ENCODE measurements at regions not wholly inside any gene's neighbourhood (a gene's known extent, or its start where the extent isn't known, plus 50 kb on each side); places are given as distances from the start of the nearest gene placed in this dataset.

GRCh38 chr2:103808814-103809213, 1045.1 kb upstream of the POU3F3 start:
- DNase-seq (no peak), ATAC-seq (ENCODE audit: poor library complexity) (no peak)
- intact Hi-C loops (cut with DNase I) = no loop called here

- intact Hi-C loops (cut with DNase I) = no loop called here
These were observed 1044.5 kb upstream of the POU3F3 start for GRCh38 chr2:103809415-103809814.

GRCh38 chr2:103809941-103810441, 1043.9 kb upstream of the POU3F3 start:
- DNase-seq (no peak), ATAC-seq (ENCODE audit: poor library complexity) (no peak)
- intact Hi-C loops (cut with DNase I) = no loop called here

More at GRCh38 chr2:103809415-103809814, 1044.5 kb upstream of the POU3F3 start:
- DNase-seq = no peak
- no peak for ATAC-seq (ENCODE audit: poor library complexity)

GRCh38 chr2:103810875-103811274, 1043.0 kb upstream of the POU3F3 start:
- intact Hi-C loops (cut with DNase I) = no loop called here
- DNase-seq (no peak), ATAC-seq (ENCODE audit: poor library complexity) (no peak)

GRCh38 chr2:103814016-103814415, 1039.9 kb upstream of the POU3F3 start:
- ATAC-seq (ENCODE audit: poor library complexity) (no peak), DNase-seq (no peak)
- intact Hi-C loops (cut with DNase I) = no loop called here

GRCh38 chr2:103815731-103816130, 1038.2 kb upstream of the POU3F3 start:
- no peak for DNase-seq
- intact Hi-C loops (cut with DNase I) = no loop called here
- no peak for ATAC-seq (ENCODE audit: poor library complexity)

GRCh38 chr2:103817746-103818145, 1036.2 kb upstream of the POU3F3 start:
- intact Hi-C loops (cut with DNase I) = no loop called here

GRCh38 chr2:103818176-103818575, 1035.7 kb upstream of the POU3F3 start:
- ATAC-seq (ENCODE audit: poor library complexity) = no peak
- intact Hi-C loops (cut with DNase I) = no loop called here
- no peak for DNase-seq

More at GRCh38 chr2:103817746-103818145, 1036.2 kb upstream of the POU3F3 start:
- no peak for ATAC-seq (ENCODE audit: poor library complexity)
- no peak for DNase-seq

GRCh38 chr2:103819599-103819998, 1034.3 kb upstream of the POU3F3 start:
- ATAC-seq (ENCODE audit: poor library complexity) (no peak), DNase-seq (no peak)
- intact Hi-C loops (cut with DNase I) = no loop called here

- ATAC-seq (ENCODE audit: poor library complexity) = no peak
- no peak for DNase-seq
- intact Hi-C loops (cut with DNase I) = no loop called here
These were observed 1030.1 kb upstream of the POU3F3 start for GRCh38 chr2:103823847-103824246.

- ATAC-seq (ENCODE audit: poor library complexity) (no peak), DNase-seq (no peak)
- intact Hi-C loops (cut with DNase I) = no loop called here
These were observed 1006.6 kb upstream of the POU3F3 start for GRCh38 chr2:103847276-103847675.

- DNase-seq (no peak), ATAC-seq (ENCODE audit: poor library complexity) (no peak)
- intact Hi-C loops (cut with DNase I) = no loop called here
These were observed 994.7 kb upstream of the POU3F3 start for GRCh38 chr2:103859238-103859637.

- intact Hi-C loops (cut with DNase I) = no loop called here
These were observed 993.9 kb upstream of the POU3F3 start for GRCh38 chr2:103860016-103860415.

GRCh38 chr2:103868396-103868795, 985.5 kb upstream of the POU3F3 start:
- DNase-seq (no peak), ATAC-seq (ENCODE audit: poor library complexity) (no peak)
- intact Hi-C loops (cut with DNase I) = no loop called here

More at GRCh38 chr2:103860016-103860415, 993.9 kb upstream of the POU3F3 start:
- ATAC-seq (ENCODE audit: poor library complexity) = no peak
- no peak for DNase-seq

GRCh38 chr2:103873716-103874351, 980.1 kb upstream of the POU3F3 start:
- ATAC-seq (ENCODE audit: poor library complexity) (no peak), DNase-seq (no peak)
- intact Hi-C loops (cut with DNase I) = no loop called here

GRCh38 chr2:103875131-103875530, 978.8 kb upstream of the POU3F3 start:
- no peak for ATAC-seq (ENCODE audit: poor library complexity)
- intact Hi-C loops (cut with DNase I) = no loop called here

GRCh38 chr2:103875531-103875930, 978.4 kb upstream of the POU3F3 start:
- intact Hi-C loops (cut with DNase I) = no loop called here
- DNase-seq = no peak
- ATAC-seq (ENCODE audit: poor library complexity) = no peak

More at GRCh38 chr2:103875131-103875530, 978.8 kb upstream of the POU3F3 start:
- DNase-seq = no peak

- ATAC-seq (ENCODE audit: poor library complexity) (no peak), DNase-seq (no peak)
- intact Hi-C loops (cut with DNase I) = no loop called here
These were observed 977.3 kb upstream of the POU3F3 start for GRCh38 chr2:103876611-103877010.

- DNase-seq (no peak), ATAC-seq (ENCODE audit: poor library complexity) (no peak)
- intact Hi-C loops (cut with DNase I) = no loop called here
These were observed 974.8 kb upstream of the POU3F3 start for GRCh38 chr2:103879101-103879500.

- DNase-seq (no peak), ATAC-seq (ENCODE audit: poor library complexity) (no peak)
- intact Hi-C loops (cut with DNase I) = no loop called here
These were observed 973.7 kb upstream of the POU3F3 start for GRCh38 chr2:103880081-103880834.

All from Right ventricle myocardium superior (tissue), 1 donor.